IMR-90 (cell line): ENCODE measurements at regions not wholly inside any gene's neighbourhood (a gene's known extent, or its start where the extent isn't known, plus 50 kb on each side); places are given as distances from the start of the nearest gene placed in this dataset.
"Not testable (repeated sequence)": the region's sequence is repeated elsewhere in the genome, so short reads cannot be mapped to it uniquely, and the experiment has no call there.

Experiments used
- MXI1 ChIP-seq: IDR thresholded peaks from 2 replicates; pipeline ENCODE4 v1.6.1; 2012; ENCODE audit warnings: low read depth, mild to moderate bottlenecking, low read length, moderate library complexity, borderline replicate concordance
- POLR2A ChIP-seq: IDR thresholded peaks from 2 replicates; pipeline ENCODE4 v1.6.1; 2012; ENCODE audit warnings: mild to moderate bottlenecking, low read depth, low read length
- RCOR1 ChIP-seq: IDR thresholded peaks from 2 replicates; pipeline ENCODE4 v1.6.1; 2012; ENCODE audit warnings: mild to moderate bottlenecking, low read length, improper control_type of control experiment; ENCODE audit not compliant: insufficient replicate concordance
- SMC3 ChIP-seq: fragments of 150-350 bp; IDR thresholded peaks from 2 replicates; pipeline ENCODE4 v1.6.1; 2016; ENCODE audit warnings: low read depth, mild to moderate bottlenecking, antibody characterized with exemption, low read length, moderate library complexity
- TF ChIP-seq, protein P1 (sequence below): conservative IDR thresholded peaks from 2 replicates; pipeline ENCODE4 v1.5.1; 2012; ENCODE audit warnings: mild to moderate bottlenecking, low read depth, low read length, improper control_type of control experiment
- TF ChIP-seq, protein P2 (sequence below): fragments of 150-350 bp; IDR thresholded peaks from 2 replicates; pipeline ENCODE4 v1.6.1; 2016; ENCODE audit warnings: low read depth, mild to moderate bottlenecking, low read length, moderate library complexity, borderline replicate concordance
- TF ChIP-seq, protein P3 (sequence below): fragments of 150-350 bp; IDR thresholded peaks from 2 replicates; pipeline ENCODE4 v1.6.1; 2017; ENCODE audit warnings: mild to moderate bottlenecking, antibody characterized with exemption, low read length, low read depth

DNA sequence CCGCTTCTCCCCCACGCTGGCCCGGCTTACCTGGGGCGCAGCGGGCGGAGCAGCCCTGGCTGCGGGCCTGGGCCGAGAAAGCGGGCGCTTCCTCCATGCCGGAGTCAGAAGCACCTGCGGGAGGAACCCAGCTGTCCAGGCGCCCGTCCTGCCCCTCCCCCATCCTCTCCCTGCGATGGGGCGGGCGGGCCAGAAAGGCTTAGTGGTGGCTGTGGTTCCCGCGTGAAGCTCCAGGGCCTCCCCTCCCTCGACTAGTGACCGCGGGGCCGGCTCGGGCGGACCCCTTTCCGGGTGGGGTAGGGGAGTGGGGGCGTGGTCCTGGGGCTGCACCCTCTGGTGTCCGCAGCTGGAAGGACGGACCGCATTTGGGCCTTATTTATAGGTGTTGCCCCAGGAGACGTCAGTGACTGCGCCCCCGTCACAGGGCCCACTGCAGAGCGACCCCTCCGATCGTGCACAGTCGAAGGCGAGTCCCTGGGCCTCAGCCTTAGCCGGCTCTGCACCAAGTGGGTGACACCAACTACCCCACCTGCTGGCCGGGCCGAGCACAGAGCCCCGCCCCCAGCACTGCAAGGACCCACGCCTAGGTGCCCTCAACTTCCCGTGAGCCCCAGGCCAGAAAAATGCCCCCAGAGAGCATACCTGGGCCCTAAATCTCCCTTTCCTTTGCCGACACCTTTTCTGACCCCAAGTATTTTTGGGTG lies 302.7 kb downstream of the CCDC74A start:
- TF ChIP-seq MXI1, POLR2A, SMC3, RCOR1: not testable (repeated sequence)
- TF ChIP-seq, protein P1, sequence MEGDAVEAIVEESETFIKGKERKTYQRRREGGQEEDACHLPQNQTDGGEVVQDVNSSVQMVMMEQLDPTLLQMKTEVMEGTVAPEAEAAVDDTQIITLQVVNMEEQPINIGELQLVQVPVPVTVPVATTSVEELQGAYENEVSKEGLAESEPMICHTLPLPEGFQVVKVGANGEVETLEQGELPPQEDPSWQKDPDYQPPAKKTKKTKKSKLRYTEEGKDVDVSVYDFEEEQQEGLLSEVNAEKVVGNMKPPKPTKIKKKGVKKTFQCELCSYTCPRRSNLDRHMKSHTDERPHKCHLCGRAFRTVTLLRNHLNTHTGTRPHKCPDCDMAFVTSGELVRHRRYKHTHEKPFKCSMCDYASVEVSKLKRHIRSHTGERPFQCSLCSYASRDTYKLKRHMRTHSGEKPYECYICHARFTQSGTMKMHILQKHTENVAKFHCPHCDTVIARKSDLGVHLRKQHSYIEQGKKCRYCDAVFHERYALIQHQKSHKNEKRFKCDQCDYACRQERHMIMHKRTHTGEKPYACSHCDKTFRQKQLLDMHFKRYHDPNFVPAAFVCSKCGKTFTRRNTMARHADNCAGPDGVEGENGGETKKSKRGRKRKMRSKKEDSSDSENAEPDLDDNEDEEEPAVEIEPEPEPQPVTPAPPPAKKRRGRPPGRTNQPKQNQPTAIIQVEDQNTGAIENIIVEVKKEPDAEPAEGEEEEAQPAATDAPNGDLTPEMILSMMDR = not testable (repeated sequence)
- TF ChIP-seq, protein P2, sequence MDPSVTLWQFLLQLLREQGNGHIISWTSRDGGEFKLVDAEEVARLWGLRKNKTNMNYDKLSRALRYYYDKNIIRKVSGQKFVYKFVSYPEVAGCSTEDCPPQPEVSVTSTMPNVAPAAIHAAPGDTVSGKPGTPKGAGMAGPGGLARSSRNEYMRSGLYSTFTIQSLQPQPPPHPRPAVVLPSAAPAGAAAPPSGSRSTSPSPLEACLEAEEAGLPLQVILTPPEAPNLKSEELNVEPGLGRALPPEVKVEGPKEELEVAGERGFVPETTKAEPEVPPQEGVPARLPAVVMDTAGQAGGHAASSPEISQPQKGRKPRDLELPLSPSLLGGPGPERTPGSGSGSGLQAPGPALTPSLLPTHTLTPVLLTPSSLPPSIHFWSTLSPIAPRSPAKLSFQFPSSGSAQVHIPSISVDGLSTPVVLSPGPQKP = not testable (repeated sequence)
- TF ChIP-seq, protein P3, sequence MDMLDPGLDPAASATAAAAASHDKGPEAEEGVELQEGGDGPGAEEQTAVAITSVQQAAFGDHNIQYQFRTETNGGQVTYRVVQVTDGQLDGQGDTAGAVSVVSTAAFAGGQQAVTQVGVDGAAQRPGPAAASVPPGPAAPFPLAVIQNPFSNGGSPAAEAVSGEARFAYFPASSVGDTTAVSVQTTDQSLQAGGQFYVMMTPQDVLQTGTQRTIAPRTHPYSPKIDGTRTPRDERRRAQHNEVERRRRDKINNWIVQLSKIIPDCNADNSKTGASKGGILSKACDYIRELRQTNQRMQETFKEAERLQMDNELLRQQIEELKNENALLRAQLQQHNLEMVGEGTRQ = not testable (repeated sequence)
